ENCODE measurements at regions not wholly inside any gene's neighbourhood (a gene's known extent, or its start where the extent isn't known, plus 50 kb on each side); places are given as distances from the start of the nearest gene placed in this dataset.

- H3K27ac Mint-ChIP-seq (ENCODE audit: unreplicated experiment), result no peak overlapping the region
- H3K27me3 Mint-ChIP-seq (ENCODE audit: unreplicated experiment), result peaks cover 4% of the 10 kb centered on the region
- no peak for TF ChIP-seq CTCF (IDR thresholded peaks at IDR 0.05)
- no peaks in the 10 kb centered on the region for H3K36me3 Mint-ChIP-seq (ENCODE audit: unreplicated experiment)
- H3K4me1 Mint-ChIP-seq (ENCODE audit: unreplicated experiment), result no peaks in the 10 kb centered on the region
- H3K9me3 Mint-ChIP-seq (ENCODE audit: unreplicated experiment), result no peaks in the 10 kb centered on the region
- H3K4me3 Mint-ChIP-seq (ENCODE audit: unreplicated experiment), result no peak overlapping the region
- no peak for DNase-seq (ENCODE audit: extremely low spot score, unreplicated experiment)
Measured at GRCh38 chr15:96817900-96818299, 487.4 kb downstream of the NR2F2 start.

GRCh38 chr15:96818861-96819260, 488.4 kb downstream of the NR2F2 start:
- Mint-ChIP-seq H3K9me3 (ENCODE audit: unreplicated experiment) (no peaks in the 10 kb centered on the region), H3K4me1 (ENCODE audit: unreplicated experiment) (no peaks in the 10 kb centered on the region), H3K27ac (ENCODE audit: unreplicated experiment) (no peak overlapping the region), H3K36me3 (ENCODE audit: unreplicated experiment) (no peaks in the 10 kb centered on the region), H3K27me3 (ENCODE audit: unreplicated experiment) (peaks cover 4% of the 10 kb centered on the region), H3K4me3 (ENCODE audit: unreplicated experiment) (no peak overlapping the region)
- no peak for DNase-seq (ENCODE audit: extremely low spot score, unreplicated experiment)
- TF ChIP-seq CTCF (IDR thresholded peaks at IDR 0.05), result no peak

GRCh38 chr15:96827981-96828380, 497.5 kb downstream of the NR2F2 start:
- Mint-ChIP-seq H3K27ac (ENCODE audit: unreplicated experiment) (no peak overlapping the region), H3K4me3 (ENCODE audit: unreplicated experiment) (no peak overlapping the region), H3K36me3 (ENCODE audit: unreplicated experiment) (no peaks in the 10 kb centered on the region), H3K27me3 (ENCODE audit: unreplicated experiment) (no peaks in the 10 kb centered on the region), H3K9me3 (ENCODE audit: unreplicated experiment) (peaks cover 6% of the 10 kb centered on the region), H3K4me1 (ENCODE audit: unreplicated experiment) (no peaks in the 10 kb centered on the region)
- no peak for DNase-seq (ENCODE audit: extremely low spot score, unreplicated experiment)
- no peak for TF ChIP-seq CTCF (IDR thresholded peaks at IDR 0.05)

- Mint-ChIP-seq H3K4me3 (ENCODE audit: unreplicated experiment) (no peak overlapping the region), H3K27ac (ENCODE audit: unreplicated experiment) (no peak overlapping the region), H3K27me3 (ENCODE audit: unreplicated experiment) (no peaks in the 10 kb centered on the region), H3K4me1 (ENCODE audit: unreplicated experiment) (no peaks in the 10 kb centered on the region), H3K36me3 (ENCODE audit: unreplicated experiment) (no peaks in the 10 kb centered on the region), H3K9me3 (ENCODE audit: unreplicated experiment) (peaks cover 39% of the 10 kb centered on the region)
- TF ChIP-seq CTCF (IDR thresholded peaks at IDR 0.05), result no peak
- DNase-seq (ENCODE audit: extremely low spot score, unreplicated experiment), result no peak
Measured at GRCh38 chr15:96837241-96837970, 506.9 kb downstream of the NR2F2 start.

GRCh38 chr15:96838081-96838480, 507.6 kb downstream of the NR2F2 start:
- no peak overlapping the region for H3K27ac Mint-ChIP-seq (ENCODE audit: unreplicated experiment)
- DNase-seq (ENCODE audit: extremely low spot score, unreplicated experiment), result no peak
- H3K36me3 Mint-ChIP-seq (ENCODE audit: unreplicated experiment), result no peaks in the 10 kb centered on the region
- peaks cover 43% of the 10 kb centered on the region for H3K9me3 Mint-ChIP-seq (ENCODE audit: unreplicated experiment)
- TF ChIP-seq CTCF (IDR thresholded peaks at IDR 0.05), result no peak
- H3K4me1 Mint-ChIP-seq (ENCODE audit: unreplicated experiment), result no peaks in the 10 kb centered on the region
- H3K4me3 Mint-ChIP-seq (ENCODE audit: unreplicated experiment), result no peak overlapping the region
- no peaks in the 10 kb centered on the region for H3K27me3 Mint-ChIP-seq (ENCODE audit: unreplicated experiment)

All from osteocyte (in vitro differentiated cells).